NCI-H748 treated with DMSO at 0.1 percent for 48 hours (cell line): ENCODE measurements at regions not wholly inside any gene's neighbourhood (a gene's known extent, or its start where the extent isn't known, plus 50 kb on each side); places are given as distances from the start of the nearest gene placed in this dataset.

Experiments
- DNase-seq: peaks from one replicate; lab custom pipeline; 2025; lab: John Stamatoyannopoulos, UW

- DNase-seq = no peak
Measured at GRCh38 chr15:62841891-62842559, 200.5 kb upstream of the TPM1 start.

GRCh38 chr15:62843311-62843710 is 199.2 kb upstream of the TPM1 start:
- no peak for DNase-seq

- DNase-seq = no peak
Measured at GRCh38 chr15:62844564-62845240, 197.8 kb upstream of the TPM1 start.

- no peak for DNase-seq
Measured at GRCh38 chr15:62845241-62846126, 197.1 kb upstream of the TPM1 start.

- no peak for DNase-seq
Measured at GRCh38 chr15:62846131-62846804, 196.3 kb upstream of the TPM1 start.

- DNase-seq = no peak
Measured at GRCh38 chr15:62846805-62847495, 195.6 kb upstream of the TPM1 start.

GRCh38 chr15:62847900-62848489 is 194.6 kb upstream of the TPM1 start:
- peak; percentile 19 for DNase-seq

- DNase-seq = no peak
Measured at GRCh38 chr15:62848632-62849050, 193.9 kb upstream of the TPM1 start.

- DNase-seq = no peak
Measured at GRCh38 chr15:62849316-62850106, 193.0 kb upstream of the TPM1 start.

- no peak for DNase-seq
Measured at GRCh38 chr15:62850318-62850717, 192.2 kb upstream of the TPM1 start.

- no peak for DNase-seq
Measured at GRCh38 chr15:62850791-62851291, 191.7 kb upstream of the TPM1 start.

- DNase-seq = no peak
Measured at GRCh38 chr15:62853114-62853840, 189.3 kb upstream of the TPM1 start.

GRCh38 chr15:62853841-62854225 is 188.7 kb upstream of the TPM1 start:
- DNase-seq = no peak

GRCh38 chr15:62854420-62855084 is 188.0 kb upstream of the TPM1 start:
- DNase-seq = no peak

- no peak for DNase-seq
Measured at GRCh38 chr15:62855085-62855476, 187.5 kb upstream of the TPM1 start.

GRCh38 chr15:62856466-62857246 is 185.9 kb upstream of the TPM1 start:
- DNase-seq = no peak

GRCh38 chr15:62857411-62857853 is 185.1 kb upstream of the TPM1 start:
- no peak for DNase-seq

GRCh38 chr15:62858343-62858742 is 184.2 kb upstream of the TPM1 start:
- DNase-seq = no peak
